Dedifferentiated amniotic fluid mesenchymal stem cell (primary cell): ENCODE measurements at regions not wholly inside any gene's neighbourhood (a gene's known extent, or its start where the extent isn't known, plus 50 kb on each side); places are given as distances from the start of the nearest gene placed in this dataset.
"Not testable (repeated sequence)": the region's sequence is repeated elsewhere in the genome, so short reads cannot be mapped to it uniquely, and the experiment has no call there.

Experiments used
- DNase-seq: peaks from one replicate; pipeline ENCODE4 v3.0.0-alpha.2; 2016; ENCODE audit errors: extremely low spot score

DNA sequence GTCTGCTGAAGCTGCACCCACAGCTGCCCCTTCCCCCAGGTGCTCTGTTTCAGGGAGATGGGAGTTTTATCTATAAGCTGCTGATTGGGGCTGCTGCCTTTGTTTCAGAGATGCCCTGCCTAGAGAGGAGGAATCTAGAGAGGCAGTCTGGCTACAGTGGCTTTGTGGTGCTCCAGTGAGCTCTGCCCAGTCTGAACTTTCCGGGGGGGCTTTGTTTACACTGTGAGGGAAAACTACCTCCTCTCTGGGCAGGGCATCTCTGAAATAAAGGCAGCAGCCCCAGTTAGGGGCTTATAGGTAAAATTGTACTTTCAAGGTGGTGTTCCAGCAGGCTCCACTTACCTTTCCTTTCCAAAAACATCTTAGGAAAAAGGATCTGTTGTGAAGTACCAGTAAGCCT lies 242.2 kb downstream of the SPRY1 start:
- DNase-seq, result no peak

DNA sequence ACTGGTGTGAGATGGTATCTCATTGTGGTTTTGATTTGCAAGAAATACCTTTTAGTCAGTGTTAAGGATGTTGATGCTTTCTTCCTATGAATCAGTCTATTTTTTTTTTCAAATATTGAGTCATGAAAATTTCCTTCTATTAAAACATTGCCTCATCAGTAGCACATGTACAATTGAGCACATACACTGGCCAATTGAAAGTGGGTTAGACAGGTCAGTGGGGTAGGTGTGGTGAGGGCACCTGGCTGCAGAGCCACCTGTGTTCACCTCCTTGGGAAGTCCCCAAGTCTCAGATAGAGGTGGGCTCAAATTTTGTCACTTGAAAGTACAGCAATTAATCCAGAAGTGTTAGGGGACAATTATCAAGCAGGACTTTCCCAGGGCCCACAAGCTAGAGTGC lies 243.7 kb downstream of the SPRY1 start:
- no peak for DNase-seq

DNA sequence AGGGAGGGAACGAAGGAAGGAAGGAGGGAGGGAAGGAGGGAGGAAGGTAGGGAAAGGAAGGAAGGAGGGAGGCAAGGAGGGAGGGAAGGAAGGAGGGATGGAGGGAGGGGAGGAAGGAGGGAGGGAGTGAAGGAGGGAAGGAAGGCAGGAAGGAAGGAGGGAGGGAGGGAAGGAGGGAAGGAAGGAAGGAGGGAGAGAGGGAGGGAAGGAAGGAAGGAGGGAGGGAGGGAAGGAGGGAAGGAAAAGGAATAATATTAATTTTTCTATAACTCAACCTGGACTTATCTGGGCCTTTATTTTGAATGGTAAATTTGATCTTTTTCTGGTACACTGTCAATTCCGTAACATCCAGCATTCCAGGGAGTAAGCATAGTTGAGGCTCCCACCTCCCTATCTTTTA lies 244.2 kb downstream of the SPRY1 start:
- DNase-seq, result no peak

- no peak for DNase-seq
These were observed 247.1 kb downstream of the SPRY1 start for GRCh38 chr4:123643691-123644090.

DNA sequence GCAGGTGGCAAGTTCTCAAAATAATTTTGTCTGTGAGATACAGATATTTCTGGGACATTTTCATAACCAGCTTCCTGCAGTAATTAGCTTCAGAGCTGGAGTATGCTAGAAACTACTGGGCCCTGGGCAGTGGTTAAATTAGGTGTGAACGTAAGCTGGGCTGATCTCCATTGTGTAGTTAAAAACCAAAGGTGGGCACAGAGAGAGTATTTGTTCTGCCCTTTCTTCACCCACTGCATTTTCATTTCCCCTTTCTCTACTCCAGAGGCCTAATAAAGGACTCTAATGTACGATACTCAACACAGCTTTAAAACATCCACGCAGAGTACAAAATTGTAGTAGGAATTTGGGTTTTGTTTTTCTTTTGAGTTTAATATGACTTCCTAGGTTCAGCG lies 252.7 kb downstream of the SPRY1 start:
- DNase-seq, result no peak

DNA sequence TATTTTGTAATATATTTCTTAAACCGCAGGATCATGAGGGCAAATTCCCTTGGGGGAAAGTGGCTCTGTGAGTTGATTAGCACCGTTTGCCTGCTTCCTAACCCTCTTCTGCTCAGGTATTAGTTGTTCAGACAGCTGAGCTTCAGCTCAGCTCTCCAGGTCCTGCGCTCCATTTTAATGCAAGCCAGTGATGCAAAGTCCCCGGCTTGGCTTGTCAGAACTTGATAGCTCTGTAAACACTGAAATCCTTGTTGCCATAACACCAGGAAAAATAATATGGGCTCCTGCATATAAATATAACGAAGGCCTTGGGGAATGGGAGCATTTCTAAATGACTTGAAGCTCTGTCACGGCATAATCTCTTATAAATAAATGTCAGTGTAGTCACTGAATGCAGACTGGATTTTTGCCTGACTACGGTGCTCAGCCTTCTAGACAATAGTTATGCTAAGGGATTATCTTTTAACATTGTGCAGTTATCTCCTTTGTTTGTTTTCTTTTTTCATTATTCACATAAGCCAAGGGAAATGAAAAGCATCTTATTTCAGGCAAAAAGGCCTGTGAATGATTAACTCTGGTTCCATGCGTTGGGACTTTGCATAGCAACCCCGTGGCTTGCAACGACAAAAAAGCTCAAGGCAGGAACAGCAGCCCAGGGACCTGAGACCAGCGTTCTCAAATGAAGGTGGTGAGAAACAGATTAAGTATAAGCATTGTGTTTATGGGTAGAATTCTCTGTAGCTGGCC lies 253.2 kb downstream of the SPRY1 start:
- peak; percentile 98 for DNase-seq

DNA sequence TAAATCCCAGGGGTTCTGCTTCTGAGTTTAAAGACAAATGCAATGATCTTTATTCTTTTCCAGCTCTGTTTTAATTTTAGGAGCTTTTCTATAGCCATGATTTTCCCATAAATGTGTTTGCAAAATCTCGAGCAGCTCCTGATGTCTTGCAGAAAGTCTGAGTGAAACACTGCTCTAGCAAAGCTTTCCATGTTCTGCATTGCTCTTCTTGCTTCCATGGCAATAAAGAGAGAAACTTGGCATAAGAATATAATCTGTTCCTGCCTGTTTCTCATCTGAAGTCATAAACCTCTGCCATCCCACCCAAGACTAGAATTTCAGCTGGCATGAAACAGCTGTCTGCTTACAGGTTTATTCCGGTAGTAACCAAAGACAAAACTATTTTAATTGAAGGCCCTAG lies 254.5 kb downstream of the SPRY1 start:
- peak; percentile 81 for DNase-seq

- DNase-seq, result peak; percentile 65
These were observed 255.1 kb downstream of the SPRY1 start for GRCh38 chr4:123651536-123652180.

- DNase-seq, result peak; percentile 22
These were observed 255.9 kb downstream of the SPRY1 start for GRCh38 chr4:123652476-123652875.

DNA sequence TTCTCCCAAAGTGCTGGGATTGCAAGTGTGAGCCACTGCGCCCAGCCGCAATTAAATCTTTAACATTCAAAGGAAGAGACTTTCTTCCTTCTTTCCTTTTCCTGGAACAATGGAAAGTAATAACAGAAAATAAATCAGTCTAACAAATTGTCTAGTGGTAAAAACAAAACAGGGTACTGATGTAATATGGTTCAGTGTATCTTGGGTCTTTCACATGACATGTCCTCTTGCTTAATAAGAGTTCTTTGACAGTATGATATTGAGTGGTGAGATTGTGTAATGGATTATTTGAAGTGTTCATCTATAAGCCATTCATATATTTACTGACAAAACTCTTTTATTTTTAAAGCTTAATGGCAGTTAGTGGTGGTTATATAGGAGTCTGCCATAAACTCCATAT lies 256.6 kb downstream of the SPRY1 start:
- no peak for DNase-seq

- DNase-seq, result peak; percentile 25
These were observed 260.2 kb downstream of the SPRY1 start for GRCh38 chr4:123656746-123657294.

GRCh38 chr4:123657606-123658005 lies 261.0 kb downstream of the SPRY1 start:
- not testable (repeated sequence) for DNase-seq

DNA sequence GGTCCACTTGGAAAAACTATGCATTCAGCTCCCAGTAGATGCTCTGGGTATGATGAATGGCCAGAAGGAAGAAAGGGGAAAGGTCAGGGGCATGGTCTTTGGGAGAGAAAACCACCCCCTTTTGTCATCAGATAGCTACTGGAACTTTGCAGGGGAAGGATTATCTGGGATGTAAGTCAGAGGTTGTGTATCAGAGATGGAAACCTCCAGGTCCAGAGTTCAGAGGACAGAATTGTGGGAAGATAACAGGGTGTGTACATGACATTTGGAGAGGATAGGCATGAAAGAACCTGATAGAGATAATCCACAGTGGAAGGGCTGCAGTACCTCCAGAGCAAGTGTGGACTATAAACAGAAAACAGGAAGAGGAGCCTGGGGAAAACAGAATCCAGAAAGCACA lies 262.7 kb downstream of the SPRY1 start:
- no peak for DNase-seq

DNA sequence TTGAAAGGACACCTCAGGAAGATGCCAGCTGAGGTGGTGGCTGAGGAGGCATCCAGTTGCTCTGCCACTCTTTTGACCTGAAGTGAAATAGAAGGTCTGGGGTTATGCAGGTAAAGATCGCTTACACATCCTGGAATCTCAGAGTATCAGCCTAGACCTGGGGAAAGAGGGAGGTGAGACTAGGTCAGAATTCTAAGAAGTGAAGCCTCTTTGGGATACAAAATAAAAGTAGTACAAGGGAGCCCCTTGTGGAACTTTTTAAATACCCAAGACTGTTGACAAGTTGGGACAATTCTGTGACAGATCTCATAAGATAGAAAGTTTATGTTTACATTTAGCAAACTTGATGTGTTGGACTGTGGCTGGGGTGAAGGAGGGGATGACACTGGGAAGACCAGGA lies 263.1 kb downstream of the SPRY1 start:
- DNase-seq, result no peak

DNA sequence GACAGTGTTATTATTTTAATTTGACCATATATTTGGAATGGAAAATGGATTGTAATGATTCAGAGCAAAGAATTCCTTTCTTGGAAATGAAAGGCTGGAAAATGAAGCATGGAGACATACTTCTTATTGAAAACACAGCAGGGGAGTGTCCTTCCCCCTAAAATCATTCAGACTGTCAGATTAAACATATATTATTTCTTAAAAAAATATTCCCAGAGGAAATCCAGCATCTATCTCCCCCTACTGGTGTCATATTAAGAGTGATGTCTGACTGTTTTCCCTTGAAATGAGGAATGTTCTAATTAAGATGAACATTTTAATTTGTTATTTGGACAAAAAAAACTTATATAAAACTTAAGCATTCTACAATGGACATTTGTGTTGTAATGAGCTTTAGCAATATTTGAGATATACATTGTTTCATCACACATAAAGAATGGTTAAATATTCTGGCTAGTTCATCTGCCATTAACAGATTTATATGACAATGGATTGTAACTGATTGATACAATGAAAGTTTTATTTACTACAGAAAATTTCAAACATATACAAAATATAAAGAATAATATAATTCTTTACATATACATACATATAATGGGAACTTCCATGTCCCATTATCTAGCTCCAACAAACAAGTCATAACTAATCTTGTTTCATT lies 264.6 kb downstream of the SPRY1 start:
- peak; percentile 55 for DNase-seq

- no peak for DNase-seq
These were observed 266.2 kb downstream of the SPRY1 start for GRCh38 chr4:123662827-123663226.

- DNase-seq, result no peak
These were observed 269.9 kb downstream of the SPRY1 start for GRCh38 chr4:123666486-123666885.

DNA sequence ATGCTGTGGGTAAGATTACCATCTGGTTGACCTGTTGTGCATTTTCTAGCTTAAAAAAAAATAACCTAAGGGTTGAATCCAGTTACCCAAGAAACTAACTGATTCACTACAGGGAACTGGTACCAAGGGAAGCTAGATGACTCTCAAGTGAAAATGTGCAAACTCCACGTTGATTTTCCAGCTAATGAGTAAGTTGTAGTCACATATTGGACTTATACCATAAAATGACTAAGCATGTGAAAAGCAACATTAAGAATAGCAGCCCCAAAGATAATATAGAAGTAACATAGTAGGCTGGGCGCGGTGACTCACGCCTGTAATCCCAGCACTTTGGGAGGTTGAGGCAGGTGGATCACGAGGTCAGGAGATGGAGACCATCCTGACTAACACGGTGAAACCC lies 270.9 kb downstream of the SPRY1 start:
- DNase-seq, result no peak

- no peak for DNase-seq
These were observed 271.4 kb downstream of the SPRY1 start for GRCh38 chr4:123667991-123668390.

GRCh38 chr4:123671636-123672404 lies 275.2 kb downstream of the SPRY1 start:
- no peak for DNase-seq

GRCh38 chr4:123672987-123673386 lies 276.4 kb downstream of the SPRY1 start:
- no peak for DNase-seq

GRCh38 chr4:123673971-123674370 lies 277.4 kb downstream of the SPRY1 start:
- no peak for DNase-seq
